NT2/D1 (cell line): ENCODE measurements at regions not wholly inside any gene's neighbourhood (a gene's known extent, or its start where the extent isn't known, plus 50 kb on each side); places are given as distances from the start of the nearest gene placed in this dataset.

Experiments
- SUZ12 ChIP-seq: IDR thresholded peaks from 2 replicates; pipeline ENCODE4 v1.6.1; 2011; ENCODE audit not compliant: insufficient read length, insufficient read depth; ENCODE audit errors: extremely low read depth
- YY1 ChIP-seq: IDR thresholded peaks from 2 replicates; pipeline ENCODE4 v1.6.1; 2011; ENCODE audit not compliant: insufficient read length, insufficient read depth

DNA sequence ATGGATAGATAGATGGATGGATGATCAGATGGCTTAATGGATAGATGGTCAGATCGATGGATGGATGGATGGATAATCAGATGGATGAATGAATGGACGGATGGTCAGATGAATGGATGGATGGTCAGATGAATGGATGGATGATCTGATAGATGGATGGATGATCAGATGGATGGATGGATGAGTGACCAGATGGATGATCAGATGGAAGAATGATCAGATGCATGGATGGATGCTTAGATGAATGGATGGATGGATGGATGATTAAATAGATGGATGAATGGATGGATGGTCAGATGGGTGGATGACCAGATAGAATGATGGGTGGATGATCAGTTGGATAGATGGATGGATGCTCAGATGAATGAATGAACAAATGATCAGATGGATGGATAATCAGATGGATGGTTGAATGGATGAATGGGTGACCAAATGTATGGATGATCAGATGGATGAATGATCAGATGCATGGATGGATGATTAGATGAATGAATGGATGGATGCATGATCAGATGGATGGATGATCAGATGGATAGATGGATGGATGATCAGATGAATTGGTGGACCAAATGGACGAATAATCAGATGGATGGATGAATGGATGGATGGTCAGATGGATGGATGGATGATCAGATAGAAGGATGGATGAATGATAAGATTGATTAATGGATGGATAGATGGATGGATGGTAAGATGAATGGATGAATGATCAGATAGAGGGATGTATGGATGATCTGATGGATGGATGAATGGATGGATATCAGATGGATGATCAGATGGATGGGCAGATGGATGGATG is 205.1 kb downstream of the TEX29 start:
- TF ChIP-seq YY1 (no peak), SUZ12 (no peak)
